IMR-90 (cell line): ENCODE measurements at regions not wholly inside any gene's neighbourhood (a gene's known extent, or its start where the extent isn't known, plus 50 kb on each side); places are given as distances from the start of the nearest gene placed in this dataset.
A peak's percentile ranks its signal among the peaks of the same experiment; 100 is the strongest.

ENCODE experiments used
- ATAC-seq: fragments of 200-7000 bp; cut with Tn5 transposase; 2 replicates; pipeline ENCODE4 v1.9.1; 2020; ENCODE audit warnings: low read depth, mild to moderate bottlenecking, moderate library complexity
- BruUV-seq: library from RNA; stranded (reverse); fragments of 400-500 nt; replicated peaks from 2 replicates; lab custom pipeline; 2021; lab: Mats Ljungman, UMichigan
- CTCF ChIA-PET: fragments of 300-600 bp; formaldehyde crosslinking; extraction: SDS; loops from one replicate; lab custom pipeline; 2021; ENCODE audit warnings: antibody characterized with exemption; lab: Yijun Ruan, JAX
- POLR2A ChIA-PET: fragments of 300-600 bp; sonication (Branson Sonifier 250); formaldehyde crosslinking; loops from one replicate; lab custom pipeline; 2022; ENCODE audit warnings: antibody characterized with exemption; ENCODE audit not compliant: unreplicated experiment; lab: Charles Lee
- DNase-seq: peaks from one replicate; pipeline ENCODE4 v3.0.0; 2013
- H2AFZ ChIP-seq: replicated peaks from 2 replicates; pipeline ENCODE3; 2013; ENCODE audit warnings: low read length, mild to moderate bottlenecking; ENCODE audit not compliant: poor library complexity
- H2AK5ac ChIP-seq: 2 replicates; pipeline ENCODE4 v1.6.1; 2013; ENCODE audit warnings: low read depth, low read length, inconsistent platforms
- H2AK9ac ChIP-seq: replicated peaks from 2 replicates; pipeline ENCODE3; 2013; ENCODE audit warnings: mild to moderate bottlenecking, low read depth, low read length, moderate library complexity; ENCODE audit not compliant: poor library complexity
- H2BK120ac ChIP-seq: 2 replicates; pipeline ENCODE4 v1.6.1; 2013; ENCODE audit warnings: low read depth, low read length, inconsistent platforms
- H2BK15ac ChIP-seq: 3 replicates; pipeline ENCODE4 v1.6.1; 2013; ENCODE audit warnings: low read depth, low read length, inconsistent platforms
- H2BK20ac ChIP-seq: 2 replicates; pipeline ENCODE4 v1.6.1; 2013; ENCODE audit warnings: low read depth, mild to moderate bottlenecking, inconsistent platforms, low read length, moderate library complexity
- H2BK5ac ChIP-seq: 2 replicates; pipeline ENCODE4 v1.6.1; 2013; ENCODE audit warnings: mild to moderate bottlenecking, low read depth, low read length, inconsistent platforms; ENCODE audit not compliant: poor library complexity, severe bottlenecking
- H3K14ac ChIP-seq: replicated peaks from 2 replicates; pipeline ENCODE4 v1.6.1; 2013; ENCODE audit warnings: low read depth, low read length, inconsistent platforms
- H3K18ac ChIP-seq: 2 replicates; pipeline ENCODE4 v1.6.1; 2013; ENCODE audit warnings: low read depth, low read length, control low read depth
- H3K23ac ChIP-seq: 2 replicates; pipeline ENCODE4 v1.6.1; 2013; ENCODE audit warnings: low read depth, low read length, inconsistent platforms
- H3K27ac ChIP-seq: 2 replicates; pipeline ENCODE4 v1.5.1; 2013; ENCODE audit warnings: mild to moderate bottlenecking, control low read depth, low read length; ENCODE audit not compliant: insufficient read depth
- H3K27me3 ChIP-seq: 2 replicates; pipeline ENCODE4 v1.6.1; 2013; ENCODE audit warnings: low read length; ENCODE audit not compliant: control insufficient read depth, insufficient read depth
- H3K36me3 ChIP-seq: 2 replicates; pipeline ENCODE4 v1.6.1; 2013; ENCODE audit warnings: low read length, mixed read lengths; ENCODE audit not compliant: control insufficient read depth, insufficient read depth
- H3K4ac ChIP-seq: 2 replicates; pipeline ENCODE4 v1.6.1; 2013; ENCODE audit warnings: low read depth, low read length, inconsistent platforms
- H3K4me1 ChIP-seq: 2 replicates; pipeline ENCODE4 v1.6.1; 2013; ENCODE audit warnings: low read length, mixed read lengths; ENCODE audit not compliant: control insufficient read depth, insufficient read depth
- H3K4me2 ChIP-seq: 2 replicates; pipeline ENCODE4 v1.6.1; 2013; ENCODE audit warnings: low read depth, mild to moderate bottlenecking, control low read depth, low read length, moderate library complexity
- H3K4me3 ChIP-seq: 2 replicates; pipeline ENCODE4 v1.5.1; 2013; ENCODE audit warnings: low read depth, mild to moderate bottlenecking, control low read depth, low read length, moderate library complexity; ENCODE audit not compliant: insufficient read depth
- H3K56ac ChIP-seq: 2 replicates; pipeline ENCODE4 v1.6.1; 2013; ENCODE audit warnings: low read length, inconsistent platforms; ENCODE audit not compliant: insufficient read depth; ENCODE audit errors: extremely low read depth
- H3K79me1 ChIP-seq, 2 experiments: 2 replicates each; pipeline ENCODE4 v1.6.1; 2013; ENCODE audit warnings: low read length in 2 of 2, inconsistent platforms in 1 of 2, low read depth in 1 of 2
- H3K9ac ChIP-seq: 2 replicates; pipeline ENCODE4 v1.6.1; 2013; ENCODE audit warnings: low read depth, low read length, control low read depth
- H3K9me1 ChIP-seq: 2 replicates; pipeline ENCODE4 v1.6.1; 2013; ENCODE audit warnings: low read length, inconsistent platforms; ENCODE audit not compliant: insufficient read depth
- H3K9me3 ChIP-seq: 2 replicates; pipeline ENCODE4 v1.6.1; 2013; ENCODE audit warnings: low read length; ENCODE audit not compliant: control insufficient read depth, insufficient read depth
- H4K20me1 ChIP-seq: 2 replicates; pipeline ENCODE4 v1.6.1; 2013; ENCODE audit warnings: low read length, inconsistent platforms; ENCODE audit not compliant: insufficient read depth
- H4K5ac ChIP-seq: 2 replicates; pipeline ENCODE4 v1.6.1; 2013; ENCODE audit warnings: mild to moderate bottlenecking, low read depth, low read length, control low read depth
- H4K8ac ChIP-seq, 2 experiments: 2 replicates each; pipeline ENCODE4 v1.6.1; 2013; ENCODE audit warnings: low read depth in 2 of 2, low read length in 2 of 2, control low read depth in 1 of 2, inconsistent platforms in 1 of 2
- H4K91ac ChIP-seq: 2 replicates; pipeline ENCODE4 v1.6.1; 2013; ENCODE audit warnings: low read depth, low read length, inconsistent platforms; ENCODE audit not compliant: insufficient read depth
- MAZ ChIP-seq: IDR thresholded peaks from 2 replicates; pipeline ENCODE4 v1.6.1; 2012; ENCODE audit warnings: low read depth, mild to moderate bottlenecking, low read length, improper control_type of control experiment, moderate library complexity, borderline replicate concordance
- POLR2A ChIP-seq: IDR thresholded peaks from 2 replicates; pipeline ENCODE4 v1.6.1; 2012; ENCODE audit warnings: mild to moderate bottlenecking, low read depth, low read length
- RAD21 ChIP-seq: IDR thresholded peaks from 2 replicates; pipeline ENCODE4 v1.6.1; 2012; ENCODE audit warnings: low read length, improper control_type of control experiment
- RFX5 ChIP-seq: IDR thresholded peaks from 2 replicates; pipeline ENCODE4 v1.8.0; 2012; ENCODE audit warnings: low read depth, mild to moderate bottlenecking, low read length, moderate library complexity
- SMC3 ChIP-seq: fragments of 150-350 bp; IDR thresholded peaks from 2 replicates; pipeline ENCODE4 v1.6.1; 2016; ENCODE audit warnings: low read depth, mild to moderate bottlenecking, antibody characterized with exemption, low read length, moderate library complexity
- WGBS, 2 experiments: methylation state at CpG; one replicate each; pipeline versions ENCODE4 v1.1.5 to v1.1.7; 2013; ENCODE audit warnings: missing lambda C conversion rate in 2 of 2; ENCODE audit not compliant: insufficient read length in 1 of 2; ENCODE audit errors: extremely low coverage in 2 of 2; 5-methylcytosine and 5-hydroxymethylcytosine counted together
- dilution Hi-C: fragments of 300-500 bp; cut with HindIII; formaldehyde crosslinking; loops from one replicate; pipeline ENCODE4 v1.14.3; 2018; ENCODE audit warnings: low sequenced_read_pairs; ENCODE audit not compliant: unreplicated experiment
- in situ Hi-C: fragments of 300-500 bp; cut with MboI; formaldehyde crosslinking; loops from 3 replicates; pipeline ENCODE4 v1.14.3; 2019; ENCODE audit warnings: low sequenced_read_pairs, inconsistent platforms, mixed read lengths
- intact Hi-C: fragments of 100-400 bp; cut with micrococcal nuclease; formaldehyde crosslinking; loops from 2 replicates; pipeline ENCODE4 v1.10.0; 2022
- TF ChIP-seq, protein P1 (sequence below): conservative IDR thresholded peaks from 2 replicates; pipeline ENCODE4 v1.5.1; 2012; ENCODE audit warnings: mild to moderate bottlenecking, low read depth, low read length, improper control_type of control experiment

DNA sequence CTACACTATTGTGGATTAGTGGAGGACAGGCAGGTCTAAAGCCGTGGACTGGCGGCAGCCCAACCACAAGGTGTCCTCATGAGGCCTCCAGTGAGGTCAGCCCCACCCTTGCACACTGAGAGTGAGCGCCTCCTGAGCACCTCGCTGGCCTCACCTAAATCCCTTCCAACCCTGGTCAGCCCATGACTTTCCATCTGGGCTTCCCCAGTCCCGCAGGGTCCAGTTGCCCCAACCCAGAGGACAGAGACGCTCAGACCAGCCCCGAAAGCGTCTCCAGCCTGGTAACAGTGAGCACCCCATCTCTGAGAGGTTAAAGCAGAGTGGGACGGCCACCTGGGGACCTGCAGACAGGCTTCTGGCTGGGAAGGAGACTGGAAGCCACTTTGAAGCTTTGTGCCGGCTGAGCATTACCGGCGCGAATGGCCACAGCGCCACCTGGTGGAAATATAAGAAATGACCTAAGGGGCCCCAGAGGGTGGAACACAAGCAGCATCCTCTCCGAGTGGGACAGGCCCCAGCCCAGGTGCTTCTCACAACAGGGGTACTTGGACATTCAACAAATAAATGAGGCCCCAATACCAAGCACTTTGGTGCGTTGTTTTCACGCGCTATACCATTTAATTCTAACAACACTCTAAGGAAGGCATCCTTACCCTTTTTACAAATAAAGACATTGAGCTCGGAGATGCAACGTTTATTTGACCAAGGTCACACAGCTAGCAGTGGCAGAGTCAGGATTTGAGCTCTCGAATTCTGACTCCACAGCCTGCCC, 65.7 kb upstream of the TOP1 start:
- ATAC-seq (peak; percentile 89), DNase-seq (peak; percentile 44)
- H3K18ac ChIP-seq = no peak overlapping the region
- H2BK5ac ChIP-seq = no peak overlapping the region
- no peak overlapping the region for H3K9ac ChIP-seq
- H2AFZ ChIP-seq = peak overlapping the region; percentile 25
- no peak overlapping the region for H2AK9ac ChIP-seq
- dilution Hi-C loops (no loop called here), in situ Hi-C loops (loop anchor here (25.0 kb wide), 2 partner anchors 649 to 1101 kb away; partner anchors contain the start of gene CHD6), intact Hi-C loops (loop anchor here (1.0 to 5.0 kb wide), 6 partner anchors 166 to 1851 kb away; no protein-coding TSS in a partner anchor)
- no peak overlapping the region for H3K23ac ChIP-seq
- H3K27ac ChIP-seq = no peak overlapping the region
- no peaks in the 10 kb centered on the region; the same call in 1 of the 2 replicates for H3K4me1 ChIP-seq
- H4K91ac ChIP-seq = no peak overlapping the region
- no peaks in the 10 kb centered on the region; the same call in 1 of the 2 replicates for H3K9me1 ChIP-seq
- POLR2A ChIA-PET = no interaction called here
- no peak overlapping the region for H2AK5ac ChIP-seq
- H4K5ac ChIP-seq = no peak overlapping the region
- no peak overlapping the region for H2BK20ac ChIP-seq
- H2BK15ac ChIP-seq = no peak overlapping the region
- CTCF ChIA-PET = interaction anchor here (0.6 to 1.7 kb wide), 11 partner anchors 10 to 1851 kb away, joined by 3 to 5 read pairs (median 4); no protein-coding TSS in a partner anchor
- WGBS, 2 experiments = 4% methylated on average over 8 of the region's 21 CpGs; no CpG with 5 or more reads in 1 of the 2 experiments
- peak; percentile 90 for TF ChIP-seq RAD21
- no peak for TF ChIP-seq RFX5
- TF ChIP-seq, protein P1, sequence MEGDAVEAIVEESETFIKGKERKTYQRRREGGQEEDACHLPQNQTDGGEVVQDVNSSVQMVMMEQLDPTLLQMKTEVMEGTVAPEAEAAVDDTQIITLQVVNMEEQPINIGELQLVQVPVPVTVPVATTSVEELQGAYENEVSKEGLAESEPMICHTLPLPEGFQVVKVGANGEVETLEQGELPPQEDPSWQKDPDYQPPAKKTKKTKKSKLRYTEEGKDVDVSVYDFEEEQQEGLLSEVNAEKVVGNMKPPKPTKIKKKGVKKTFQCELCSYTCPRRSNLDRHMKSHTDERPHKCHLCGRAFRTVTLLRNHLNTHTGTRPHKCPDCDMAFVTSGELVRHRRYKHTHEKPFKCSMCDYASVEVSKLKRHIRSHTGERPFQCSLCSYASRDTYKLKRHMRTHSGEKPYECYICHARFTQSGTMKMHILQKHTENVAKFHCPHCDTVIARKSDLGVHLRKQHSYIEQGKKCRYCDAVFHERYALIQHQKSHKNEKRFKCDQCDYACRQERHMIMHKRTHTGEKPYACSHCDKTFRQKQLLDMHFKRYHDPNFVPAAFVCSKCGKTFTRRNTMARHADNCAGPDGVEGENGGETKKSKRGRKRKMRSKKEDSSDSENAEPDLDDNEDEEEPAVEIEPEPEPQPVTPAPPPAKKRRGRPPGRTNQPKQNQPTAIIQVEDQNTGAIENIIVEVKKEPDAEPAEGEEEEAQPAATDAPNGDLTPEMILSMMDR = peak; percentile 88
- TF ChIP-seq POLR2A = 0 out of 2 replicates have a peak, but pooled peaks have one; percentile 41
- TF ChIP-seq SMC3 = peak; percentile 87
- no peak; the same call in 1 of the 2 replicates for TF ChIP-seq MAZ
- H3K9me3 ChIP-seq = no peaks in the 10 kb centered on the region
- H3K27me3 ChIP-seq = no peaks in the 10 kb centered on the region
- no peak overlapping the region for H4K8ac ChIP-seq
- peaks cover 0 to 3% of the 10 kb centered on the region in 2 experiments; a peak in 1 of 4 replicates for H3K79me1 ChIP-seq
- H3K36me3 ChIP-seq = no peaks in the 10 kb centered on the region
- no peak overlapping the region for H3K56ac ChIP-seq
- no TSS peak for BruUV-seq
- H3K14ac ChIP-seq = no peak overlapping the region
- no peak overlapping the region for H3K4ac ChIP-seq
- no peak overlapping the region for H3K4me2 ChIP-seq
- no peak overlapping the region for H3K4me3 ChIP-seq
- no peak overlapping the region for H2BK120ac ChIP-seq
- peaks cover 4% of the 10 kb centered on the region; the same call in 1 of the 2 replicates for H4K20me1 ChIP-seq
